Suprapubic skin (tissue), 4 donors: ENCODE measurements at regions not wholly inside any gene's neighbourhood (a gene's known extent, or its start where the extent isn't known, plus 50 kb on each side); places are given as distances from the start of the nearest gene placed in this dataset.
A peak's percentile ranks its signal among the peaks of the same experiment; 100 is the strongest.
"Not testable (repeated sequence)": the region's sequence is repeated elsewhere in the genome, so short reads cannot be mapped to it uniquely, and the experiment has no call there.

Experiments used
- DNase-seq, 2 donors: peaks; one replicate each; pipeline ENCODE4 v3.0.0-alpha.2; 2019; ENCODE audit warnings: low spot score in 2 of 2
- H3K27ac ChIP-seq: fragments of 200-600 bp; sonication (generic); one replicate; pipeline ENCODE4 v1.5.1; 2019
- H3K27me3 ChIP-seq: fragments of 200-600 bp; sonication (generic); one replicate; pipeline ENCODE4 v1.5.1; 2019
- H3K36me3 ChIP-seq: fragments of 200-600 bp; sonication (generic); one replicate; pipeline ENCODE4 v1.5.1; 2019
- H3K4me1 ChIP-seq: fragments of 200-600 bp; sonication (generic); one replicate; pipeline ENCODE4 v1.5.1; 2019
- H3K4me3 ChIP-seq: fragments of 200-600 bp; sonication (generic); one replicate; pipeline ENCODE4 v1.5.1; 2019; ENCODE audit warnings: mild to moderate bottlenecking
- H3K9me3 ChIP-seq: fragments of 200-600 bp; sonication (generic); one replicate; pipeline ENCODE4 v1.5.1; 2019
- EP300 ChIP-seq: sonication (generic); formaldehyde crosslinking; IDR thresholded peaks from one replicate; pipeline ENCODE4 v1.6.1; 2017; ENCODE audit warnings: antibody characterized with exemption
- POLR2A ChIP-seq, 2 donors: fragments of 450-650 bp; IDR thresholded peaks; one replicate each; pipeline ENCODE4 v1.6.1; 2017; ENCODE audit warnings: antibody characterized with exemption in 2 of 2, mild to moderate bottlenecking in 2 of 2, moderate library complexity in 2 of 2
- POLR2AphosphoS5 ChIP-seq, 3 donors: sonication (generic); formaldehyde crosslinking; IDR thresholded peaks; one replicate each; pipeline ENCODE4 v1.6.1; 2017; ENCODE audit warnings: antibody characterized with exemption in 3 of 3
- WGBS: methylation state at CpG from one replicate; pipeline ENCODE4 v1.1.5; 2018; 5-methylcytosine and 5-hydroxymethylcytosine counted together
- TF ChIP-seq, protein P1 (sequence below), 2 donors: fragments of 200-600 bp in 1 of 2; fragments of 450-650 bp in 1 of 2; sonication (generic) in 1 of 2; IDR thresholded peaks; one replicate each; pipeline ENCODE4 v1.5.1; 2016 to 2019; ENCODE audit warnings: antibody characterized with exemption in 2 of 2, mild to moderate bottlenecking in 1 of 2, moderate library complexity in 1 of 2

- H3K36me3 ChIP-seq = no peaks in the 10 kb centered on the region
- TF ChIP-seq EP300 = no peak
- TF ChIP-seq POLR2A (IDR thresholded peaks at IDR 0.05) = no peak
- DNase-seq = peak in 1 of 2 donors; percentile 31
- H3K4me1 ChIP-seq = peaks cover 3% of the 10 kb centered on the region
- H3K27me3 ChIP-seq = no peaks in the 10 kb centered on the region
- H3K27ac ChIP-seq = no peak overlapping the region
- no peaks in the 10 kb centered on the region for H3K9me3 ChIP-seq
- WGBS = 84% methylated on average over 14 of the region's 14 CpGs
- H3K4me3 ChIP-seq = no peak overlapping the region
Observed at GRCh38 chr11:12058425-12059115, 50.1 kb upstream of the DKK3 start.

DNA sequence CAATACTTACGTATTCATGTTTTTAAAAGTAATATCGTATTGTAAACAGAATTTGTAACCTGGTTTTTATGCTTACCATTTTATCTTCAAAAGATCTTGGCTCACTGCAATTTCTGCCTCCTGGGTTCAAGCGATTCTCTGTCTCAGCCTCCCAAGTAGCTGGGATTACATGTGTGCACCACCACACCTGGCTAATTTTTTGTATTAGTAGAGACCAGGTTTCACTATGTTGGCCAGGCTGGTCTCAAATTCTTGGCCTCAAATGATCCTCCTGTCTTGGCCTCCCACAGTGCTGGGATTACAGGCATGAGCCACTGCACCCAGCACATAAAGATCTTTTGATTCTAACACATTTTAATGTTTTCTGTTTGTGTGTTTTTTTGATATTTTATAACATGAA lies 50.7 kb upstream of the DKK3 start:
- 98% methylated on average over 3 of the region's 3 CpGs for WGBS
- H3K27me3 ChIP-seq, H3K4me1 ChIP-seq, DNase-seq, H3K27ac ChIP-seq, H3K4me3 ChIP-seq, H3K36me3 ChIP-seq, H3K9me3 ChIP-seq: not testable (repeated sequence)

GRCh38 chr11:12060385-12060985 lies 49.9 kb upstream of the MICAL2 start:
- no peak overlapping the region for H3K27ac ChIP-seq
- H3K36me3 ChIP-seq = no peaks in the 10 kb centered on the region
- no peak for DNase-seq
- TF ChIP-seq POLR2A (IDR thresholded peaks at IDR 0.05) (no peak), EP300 (no peak), POLR2AphosphoS5 (IDR thresholded peaks at IDR 0.05) (no peak)
- TF ChIP-seq, protein P1, sequence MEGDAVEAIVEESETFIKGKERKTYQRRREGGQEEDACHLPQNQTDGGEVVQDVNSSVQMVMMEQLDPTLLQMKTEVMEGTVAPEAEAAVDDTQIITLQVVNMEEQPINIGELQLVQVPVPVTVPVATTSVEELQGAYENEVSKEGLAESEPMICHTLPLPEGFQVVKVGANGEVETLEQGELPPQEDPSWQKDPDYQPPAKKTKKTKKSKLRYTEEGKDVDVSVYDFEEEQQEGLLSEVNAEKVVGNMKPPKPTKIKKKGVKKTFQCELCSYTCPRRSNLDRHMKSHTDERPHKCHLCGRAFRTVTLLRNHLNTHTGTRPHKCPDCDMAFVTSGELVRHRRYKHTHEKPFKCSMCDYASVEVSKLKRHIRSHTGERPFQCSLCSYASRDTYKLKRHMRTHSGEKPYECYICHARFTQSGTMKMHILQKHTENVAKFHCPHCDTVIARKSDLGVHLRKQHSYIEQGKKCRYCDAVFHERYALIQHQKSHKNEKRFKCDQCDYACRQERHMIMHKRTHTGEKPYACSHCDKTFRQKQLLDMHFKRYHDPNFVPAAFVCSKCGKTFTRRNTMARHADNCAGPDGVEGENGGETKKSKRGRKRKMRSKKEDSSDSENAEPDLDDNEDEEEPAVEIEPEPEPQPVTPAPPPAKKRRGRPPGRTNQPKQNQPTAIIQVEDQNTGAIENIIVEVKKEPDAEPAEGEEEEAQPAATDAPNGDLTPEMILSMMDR (IDR thresholded peaks at IDR 0.05) = no peak
- H3K9me3 ChIP-seq = no peaks in the 10 kb centered on the region
- WGBS = 93% methylated on average over 4 of the region's 4 CpGs
- no peak overlapping the region for H3K4me3 ChIP-seq
- H3K4me1 ChIP-seq = no peaks in the 10 kb centered on the region
- no peaks in the 10 kb centered on the region for H3K27me3 ChIP-seq
